ENCODE measurements at regions not wholly inside any gene's neighbourhood (a gene's known extent, or its start where the extent isn't known, plus 50 kb on each side); places are given as distances from the start of the nearest gene placed in this dataset.

- dilution Hi-C loops (cut with MboI; ENCODE audit: extremely low pct_ligation_motif_present, low sequenced_read_pairs): no loop called here
- no peaks in the 10 kb centered on the region for H4K20me1 ChIP-seq (ENCODE audit: control insufficient read depth, extremely low read depth, insufficient read depth, low read length)
- H3K27me3 ChIP-seq (ENCODE audit: control insufficient read depth, extremely low read depth, insufficient read depth, low read length): no peaks in the 10 kb centered on the region
- no peak overlapping the region for H3K4me3 ChIP-seq (ENCODE audit: control insufficient read depth in 2 of 3, extremely low read depth in 1 of 3, insufficient read depth in 2 of 3, low read depth in 1 of 3, low read length in 3 of 3)
- no peaks in the 10 kb centered on the region for H3K9me1 ChIP-seq (ENCODE audit: control insufficient read depth, extremely low read depth, insufficient read depth, low read length)
- H3K79me2 ChIP-seq (ENCODE audit: control insufficient read depth, insufficient read depth, low read length): no peaks in the 10 kb centered on the region
- no peaks in the 10 kb centered on the region for H3K9me3 ChIP-seq (ENCODE audit: control insufficient read depth, low read depth, low read length)
- H2AFZ ChIP-seq (ENCODE audit: control insufficient read depth, low read length): no peak overlapping the region
- H3K9ac ChIP-seq (ENCODE audit: control insufficient read depth, extremely low read depth, insufficient read depth, low read length): no peak overlapping the region
- H3K27ac ChIP-seq (ENCODE audit: control insufficient read depth, insufficient read depth, low read length): no peak overlapping the region
- DNase-seq (ENCODE audit: low read depth, low spot score): no peak
- no peaks in the 10 kb centered on the region for H3K36me3 ChIP-seq (ENCODE audit: control insufficient read depth in 2 of 2, extremely low read depth in 1 of 2, insufficient read depth in 2 of 2, low read length in 2 of 2)
- H3K4me2 ChIP-seq (ENCODE audit: control insufficient read depth, extremely low read depth, insufficient read depth, low read depth, low read length): no peak overlapping the region
- FAIRE-seq: no peak
- no peak for TF ChIP-seq CTCF (optimal IDR thresholded peaks at IDR 0.05 in 1 of 3, IDR thresholded peaks at IDR 0.05 in 1 of 3, conservative IDR thresholded peaks at IDR 0.05 in 1 of 3; ENCODE audit: extremely low read depth in 1 of 3, insufficient read depth in 2 of 3, low read length in 3 of 3)
- no peaks in the 10 kb centered on the region for H3K4me1 ChIP-seq (ENCODE audit: control insufficient read depth, extremely low read depth, insufficient read depth, low read length)
Observed at GRCh38 chr2:13103778-13104493, 387.2 kb downstream of the TRIB2 start.

GRCh38 chr2:13104723-13105122 is 388.0 kb downstream of the TRIB2 start:
- no peaks in the 10 kb centered on the region for H3K36me3 ChIP-seq (ENCODE audit: control insufficient read depth in 2 of 2, extremely low read depth in 1 of 2, insufficient read depth in 2 of 2, low read length in 2 of 2)
- H3K4me1 ChIP-seq (ENCODE audit: control insufficient read depth, extremely low read depth, insufficient read depth, low read length): peaks cover 6% of the 10 kb centered on the region
- H3K4me3 ChIP-seq (ENCODE audit: control insufficient read depth in 2 of 3, extremely low read depth in 1 of 3, insufficient read depth in 2 of 3, low read depth in 1 of 3, low read length in 3 of 3): no peak overlapping the region
- no peaks in the 10 kb centered on the region for H3K27me3 ChIP-seq (ENCODE audit: control insufficient read depth, extremely low read depth, insufficient read depth, low read length)
- dilution Hi-C loops (cut with MboI; ENCODE audit: extremely low pct_ligation_motif_present, low sequenced_read_pairs): no loop called here
- H3K27ac ChIP-seq (ENCODE audit: control insufficient read depth, insufficient read depth, low read length): no peak overlapping the region
- no peak overlapping the region for H2AFZ ChIP-seq (ENCODE audit: control insufficient read depth, low read length)
- H3K9me1 ChIP-seq (ENCODE audit: control insufficient read depth, extremely low read depth, insufficient read depth, low read length): no peaks in the 10 kb centered on the region
- no peaks in the 10 kb centered on the region for H4K20me1 ChIP-seq (ENCODE audit: control insufficient read depth, extremely low read depth, insufficient read depth, low read length)
- no peak overlapping the region for H3K4me2 ChIP-seq (ENCODE audit: control insufficient read depth, extremely low read depth, insufficient read depth, low read depth, low read length)
- FAIRE-seq (no peak), DNase-seq (ENCODE audit: low read depth, low spot score) (no peak)
- TF ChIP-seq CTCF (optimal IDR thresholded peaks at IDR 0.05 in 1 of 3, IDR thresholded peaks at IDR 0.05 in 1 of 3, conservative IDR thresholded peaks at IDR 0.05 in 1 of 3; ENCODE audit: extremely low read depth in 1 of 3, insufficient read depth in 2 of 3, low read length in 3 of 3) (no peak), EZH2 (IDR thresholded peaks at IDR 0.05; ENCODE audit: low read length) (no peak)
- H3K9me3 ChIP-seq (ENCODE audit: control insufficient read depth, low read depth, low read length): no peaks in the 10 kb centered on the region
- no peaks in the 10 kb centered on the region for H3K79me2 ChIP-seq (ENCODE audit: control insufficient read depth, insufficient read depth, low read length)
- no peak overlapping the region for H3K9ac ChIP-seq (ENCODE audit: control insufficient read depth, extremely low read depth, insufficient read depth, low read length)
